Mammary epithelial cell (primary cell): ENCODE measurements at regions not wholly inside any gene's neighbourhood (a gene's known extent, or its start where the extent isn't known, plus 50 kb on each side); places are given as distances from the start of the nearest gene placed in this dataset.

Experiments used
- EZH2 ChIP-seq: IDR thresholded peaks from 2 replicates; pipeline ENCODE4 v1.6.1; 2012; ENCODE audit warnings: low read length, inconsistent platforms, borderline replicate concordance
- TF ChIP-seq, protein P1 (sequence below), 2 donors: IDR thresholded peaks in 1 of 2; conservative IDR thresholded peaks in 1 of 2; 2 replicates each; pipeline ENCODE4 v1.5.1; 2011 to 2012; ENCODE audit warnings: inconsistent platforms in 2 of 2, low read length in 2 of 2, mild to moderate bottlenecking in 2 of 2, control low read depth in 1 of 2, low read depth in 1 of 2; ENCODE audit not compliant: insufficient read depth in 1 of 2; ENCODE audit errors: extremely low read depth in 1 of 2

DNA sequence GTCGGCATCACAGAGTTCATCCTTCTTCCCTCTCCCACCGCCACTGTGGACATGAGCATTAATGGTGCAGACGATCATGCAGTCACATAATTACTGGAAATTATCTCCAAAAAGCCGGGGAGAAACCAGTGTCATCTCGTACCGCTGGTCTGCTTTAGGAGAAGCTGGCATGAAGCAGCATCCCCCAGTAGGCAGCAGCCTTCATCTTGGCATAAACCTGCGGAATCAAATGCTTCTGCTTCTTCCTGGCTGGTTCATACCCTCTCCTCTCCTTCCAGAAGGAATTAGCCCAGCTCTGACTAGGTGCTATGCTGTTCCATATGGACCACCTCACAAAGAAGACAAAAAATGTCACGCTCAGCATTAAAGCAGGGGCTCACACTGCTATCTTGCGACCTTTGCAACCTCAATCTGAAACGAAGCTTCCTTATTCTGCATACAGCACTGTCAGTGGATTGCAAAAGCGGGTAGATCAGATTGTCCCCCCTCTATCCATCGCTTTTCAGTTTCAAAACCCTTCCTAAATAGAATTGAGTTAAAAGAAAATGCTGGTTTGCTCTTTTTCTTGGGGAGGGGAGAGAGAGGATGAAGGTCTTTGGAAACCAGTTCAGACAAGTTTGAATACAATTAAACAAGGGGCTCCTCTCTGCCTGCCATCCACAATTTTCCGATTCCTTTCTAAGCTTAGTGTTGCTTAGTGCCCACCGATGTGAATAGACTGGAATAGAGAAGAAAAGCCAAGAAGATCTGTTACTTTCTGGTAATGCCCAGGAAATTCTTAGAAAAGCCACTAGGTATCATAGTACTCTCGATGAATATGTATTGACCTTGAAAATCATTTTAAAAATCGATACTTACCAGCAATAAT, 212.1 kb upstream of the ZNF521 start:
- TF ChIP-seq, protein P1, sequence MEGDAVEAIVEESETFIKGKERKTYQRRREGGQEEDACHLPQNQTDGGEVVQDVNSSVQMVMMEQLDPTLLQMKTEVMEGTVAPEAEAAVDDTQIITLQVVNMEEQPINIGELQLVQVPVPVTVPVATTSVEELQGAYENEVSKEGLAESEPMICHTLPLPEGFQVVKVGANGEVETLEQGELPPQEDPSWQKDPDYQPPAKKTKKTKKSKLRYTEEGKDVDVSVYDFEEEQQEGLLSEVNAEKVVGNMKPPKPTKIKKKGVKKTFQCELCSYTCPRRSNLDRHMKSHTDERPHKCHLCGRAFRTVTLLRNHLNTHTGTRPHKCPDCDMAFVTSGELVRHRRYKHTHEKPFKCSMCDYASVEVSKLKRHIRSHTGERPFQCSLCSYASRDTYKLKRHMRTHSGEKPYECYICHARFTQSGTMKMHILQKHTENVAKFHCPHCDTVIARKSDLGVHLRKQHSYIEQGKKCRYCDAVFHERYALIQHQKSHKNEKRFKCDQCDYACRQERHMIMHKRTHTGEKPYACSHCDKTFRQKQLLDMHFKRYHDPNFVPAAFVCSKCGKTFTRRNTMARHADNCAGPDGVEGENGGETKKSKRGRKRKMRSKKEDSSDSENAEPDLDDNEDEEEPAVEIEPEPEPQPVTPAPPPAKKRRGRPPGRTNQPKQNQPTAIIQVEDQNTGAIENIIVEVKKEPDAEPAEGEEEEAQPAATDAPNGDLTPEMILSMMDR (conservative IDR thresholded peaks at IDR 0.05 in 1 of 2, IDR thresholded peaks at IDR 0.05 in 1 of 2; ENCODE audit: extremely low read depth in 1 of 2, insufficient read depth in 1 of 2, low read depth in 1 of 2, low read length in 2 of 2), result no peak
- no peak for TF ChIP-seq EZH2
